Astrocyte (in vitro differentiated cells and primary cell): ENCODE measurements at regions not wholly inside any gene's neighbourhood (a gene's known extent, or its start where the extent isn't known, plus 50 kb on each side); places are given as distances from the start of the nearest gene placed in this dataset.
A peak's percentile ranks its signal among the peaks of the same experiment; 100 is the strongest.

Experiments
- DNase-seq: peaks from one replicate; pipeline ENCODE4 v3.0.0-alpha.2; 2010; ENCODE audit warnings: low read depth
- FAIRE-seq: peaks from 2 replicates; lab custom pipeline; 2011; peaks lifted over from hg19 to GRCh38; lab: Jason Lieb, UNC
- H2AFZ ChIP-seq: 2 replicates; pipeline ENCODE4 v1.6.0; 2012; ENCODE audit warnings: low read depth, low read length, inconsistent platforms
- H3K27ac ChIP-seq: 2 replicates; pipeline ENCODE4 v1.5.1; 2011; ENCODE audit warnings: low read depth, low read length, inconsistent platforms
- H3K27me3 ChIP-seq: 2 replicates; pipeline ENCODE4 v1.6.0; 2011; ENCODE audit warnings: low read length, inconsistent platforms; ENCODE audit not compliant: insufficient read depth
- H3K36me3 ChIP-seq: 2 replicates; pipeline ENCODE4 v1.5.1; 2011; ENCODE audit warnings: low read length, inconsistent platforms; ENCODE audit not compliant: insufficient read depth
- H3K4me1 ChIP-seq: 2 replicates; pipeline ENCODE4 v1.5.1; 2011; ENCODE audit warnings: low read length, inconsistent platforms; ENCODE audit not compliant: insufficient read depth
- H3K4me2 ChIP-seq: 2 replicates; pipeline ENCODE4 v1.6.0; 2012; ENCODE audit warnings: low read length, inconsistent platforms
- H3K4me3 ChIP-seq: 2 replicates; pipeline ENCODE4 v1.5.1; 2011; ENCODE audit warnings: low read depth, mild to moderate bottlenecking, low read length, inconsistent platforms; ENCODE audit not compliant: insufficient read depth
- H3K79me2 ChIP-seq: 2 replicates; pipeline ENCODE4 v1.6.0; 2012; ENCODE audit warnings: mild to moderate bottlenecking, low read length, inconsistent platforms; ENCODE audit not compliant: insufficient read depth
- H3K9ac ChIP-seq: 2 replicates; pipeline ENCODE4 v1.6.0; 2012; ENCODE audit warnings: mild to moderate bottlenecking, low read length, inconsistent platforms
- H3K9me3 ChIP-seq: 2 replicates; pipeline ENCODE4 v1.5.1; 2012; ENCODE audit warnings: low read depth, mild to moderate bottlenecking, low read length, inconsistent platforms; ENCODE audit not compliant: insufficient read depth
- H4K20me1 ChIP-seq: 2 replicates; pipeline ENCODE4 v1.6.0; 2012; ENCODE audit warnings: low read length, inconsistent platforms; ENCODE audit not compliant: insufficient read depth
- H3K27ac Mint-ChIP-seq: one replicate; pipeline ENCODE4 v1.8.0; 2021; ENCODE audit warnings: mild to moderate bottlenecking, mixed read lengths; ENCODE audit not compliant: unreplicated experiment
- H3K27me3 Mint-ChIP-seq: one replicate; pipeline ENCODE4 v1.8.0; 2021; ENCODE audit warnings: low read depth, mixed read lengths; ENCODE audit not compliant: unreplicated experiment
- H3K36me3 Mint-ChIP-seq: one replicate; pipeline ENCODE4 v1.8.0; 2021; ENCODE audit warnings: low read depth, mixed read lengths; ENCODE audit not compliant: unreplicated experiment
- H3K4me1 Mint-ChIP-seq: one replicate; pipeline ENCODE4 v1.8.0; 2021; ENCODE audit warnings: low read depth, mixed read lengths; ENCODE audit not compliant: unreplicated experiment
- H3K4me3 Mint-ChIP-seq: one replicate; pipeline ENCODE4 v1.8.0; 2021; ENCODE audit warnings: mild to moderate bottlenecking, moderate library complexity, mixed read lengths; ENCODE audit not compliant: unreplicated experiment
- H3K9me3 Mint-ChIP-seq: one replicate; pipeline ENCODE4 v1.8.0; 2021; ENCODE audit warnings: mild to moderate bottlenecking, mixed read lengths; ENCODE audit not compliant: unreplicated experiment
- CTCF ChIP-seq: IDR thresholded peaks from 2 replicates; pipeline ENCODE4 v1.5.1; 2011; ENCODE audit warnings: low read depth, mild to moderate bottlenecking, inconsistent platforms, low read length, moderate library complexity; ENCODE audit not compliant: insufficient read depth
- EZH2 ChIP-seq: IDR thresholded peaks from 2 replicates; pipeline ENCODE4 v1.6.1; 2012; ENCODE audit warnings: mild to moderate bottlenecking, low read length, inconsistent platforms; ENCODE audit not compliant: insufficient read depth

DNA sequence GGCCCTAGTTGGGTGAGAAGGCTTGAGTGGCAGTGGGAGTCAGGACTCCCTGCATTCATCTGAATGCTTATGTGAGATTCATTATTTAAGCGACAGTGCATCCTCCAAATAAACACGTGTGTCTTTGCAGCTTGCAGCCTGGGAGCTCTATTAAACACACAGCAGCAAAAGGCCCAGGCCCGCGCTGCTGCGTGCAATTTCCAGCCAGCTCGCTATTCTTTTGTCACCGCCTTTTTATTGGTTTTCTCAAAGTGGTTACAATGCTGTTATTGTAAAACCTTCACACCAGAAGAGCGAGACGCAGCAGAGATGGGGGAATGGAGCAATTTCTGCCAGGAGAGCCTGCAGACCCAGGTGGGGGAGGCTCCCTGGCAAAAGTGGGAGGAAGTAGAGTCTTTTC is 252.5 kb downstream of the BCOR start:
- H3K9ac ChIP-seq = no peak overlapping the region
- TF ChIP-seq EZH2 = no peak
- FAIRE-seq (no peak), DNase-seq (no peak)
- H3K4me3 ChIP-seq = no peak overlapping the region
- no peaks in the 10 kb centered on the region for H3K36me3 Mint-ChIP-seq
- H3K9me3 Mint-ChIP-seq = no peaks in the 10 kb centered on the region
- H2AFZ ChIP-seq = no peak overlapping the region
- no peaks in the 10 kb centered on the region for H3K4me1 ChIP-seq
- peaks cover 5% of the 10 kb centered on the region for H3K4me1 Mint-ChIP-seq
- no peaks in the 10 kb centered on the region for H3K27me3 ChIP-seq
- H3K4me2 ChIP-seq = no peak overlapping the region
- H3K27me3 Mint-ChIP-seq = peaks cover 16% of the 10 kb centered on the region
- no peaks in the 10 kb centered on the region for H3K36me3 ChIP-seq
- H3K4me3 Mint-ChIP-seq = no peak overlapping the region
- H3K9me3 ChIP-seq = no peaks in the 10 kb centered on the region
- H3K79me2 ChIP-seq = no peaks in the 10 kb centered on the region
- no peaks in the 10 kb centered on the region for H4K20me1 ChIP-seq
- H3K27ac ChIP-seq = no peak overlapping the region
- H3K27ac Mint-ChIP-seq = no peak overlapping the region

DNA sequence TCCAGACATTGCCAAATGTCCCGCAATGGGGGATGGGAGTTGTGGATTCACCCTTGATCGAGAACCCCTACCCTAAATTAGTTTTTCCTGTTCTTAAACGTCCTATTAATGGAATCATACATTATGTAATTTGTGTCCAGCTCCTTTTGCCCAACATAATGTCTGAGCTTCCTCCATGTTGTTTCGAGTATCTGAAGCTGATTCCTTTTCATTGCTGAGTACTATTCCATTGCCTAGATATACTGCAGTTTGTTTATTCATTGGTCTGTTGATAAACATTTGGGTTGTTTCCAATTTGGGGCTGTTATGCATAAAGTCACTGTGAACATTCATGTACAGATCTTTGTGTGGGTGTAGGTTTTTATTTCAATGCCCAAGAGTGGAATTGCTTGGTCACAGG is 251.3 kb downstream of the BCOR start:
- Histone ChIP-seq H3K4me1 (no peaks in the 10 kb centered on the region), H2AFZ (no peak overlapping the region), H3K36me3 (no peaks in the 10 kb centered on the region), H3K9me3 (no peaks in the 10 kb centered on the region), H4K20me1 (no peaks in the 10 kb centered on the region), H3K4me3 (no peak overlapping the region), H3K4me2 (no peak overlapping the region), H3K9ac (no peak overlapping the region), H3K27ac (no peak overlapping the region), H3K79me2 (no peaks in the 10 kb centered on the region), H3K27me3 (no peaks in the 10 kb centered on the region)
- Mint-ChIP-seq H3K4me1 (peaks cover 5% of the 10 kb centered on the region), H3K36me3 (no peaks in the 10 kb centered on the region), H3K9me3 (no peaks in the 10 kb centered on the region), H3K27ac (no peak overlapping the region), H3K4me3 (no peak overlapping the region), H3K27me3 (peaks cover 14% of the 10 kb centered on the region)
- DNase-seq = no peak
- TF ChIP-seq CTCF = no peak
- TF ChIP-seq EZH2 = no peak
- no peak for FAIRE-seq

DNA sequence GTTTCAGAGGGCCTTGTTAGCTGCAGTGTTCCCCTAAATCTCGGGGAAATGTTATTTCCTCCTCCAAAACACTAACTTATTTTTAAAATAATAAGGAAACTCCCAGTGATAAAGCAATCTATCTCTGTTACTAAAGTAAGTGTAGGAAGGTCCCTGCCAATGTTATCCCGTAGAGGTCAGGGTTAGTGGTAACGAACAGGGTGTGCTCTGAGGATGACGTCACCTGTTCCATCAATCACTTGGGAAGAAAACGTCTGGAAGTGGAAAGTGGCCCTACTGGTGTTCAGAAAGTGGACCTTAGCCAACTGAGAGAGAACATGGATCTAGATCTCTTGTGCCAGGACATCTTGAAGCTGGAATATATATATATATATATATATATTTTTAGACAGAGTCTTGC is 249.5 kb downstream of the BCOR start:
- H3K27me3 ChIP-seq = no peaks in the 10 kb centered on the region
- H4K20me1 ChIP-seq = no peaks in the 10 kb centered on the region
- TF ChIP-seq EZH2 (no peak), CTCF (no peak)
- no peak overlapping the region for H3K27ac ChIP-seq
- no peak overlapping the region for H3K9ac ChIP-seq
- H3K27me3 Mint-ChIP-seq = peaks cover 10% of the 10 kb centered on the region
- H3K9me3 Mint-ChIP-seq = no peaks in the 10 kb centered on the region
- no peak overlapping the region for H3K4me2 ChIP-seq
- H3K4me3 Mint-ChIP-seq = no peak overlapping the region
- no peaks in the 10 kb centered on the region for H3K36me3 Mint-ChIP-seq
- no peaks in the 10 kb centered on the region for H3K9me3 ChIP-seq
- H3K79me2 ChIP-seq = no peaks in the 10 kb centered on the region
- no peak overlapping the region for H3K4me3 ChIP-seq
- no peaks in the 10 kb centered on the region for H3K4me1 ChIP-seq
- H2AFZ ChIP-seq = no peak overlapping the region
- no peaks in the 10 kb centered on the region for H3K36me3 ChIP-seq
- peaks cover 6% of the 10 kb centered on the region for H3K4me1 Mint-ChIP-seq
- DNase-seq (peak; percentile 79), FAIRE-seq (no peak)
- no peak overlapping the region for H3K27ac Mint-ChIP-seq
